GM12874 (cell line): ENCODE measurements at regions not wholly inside any gene's neighbourhood (a gene's known extent, or its start where the extent isn't known, plus 50 kb on each side); places are given as distances from the start of the nearest gene placed in this dataset.

Experiments
- TF ChIP-seq, protein P1 (sequence below): IDR thresholded peaks from 2 replicates; pipeline ENCODE4 v1.5.1; 2011; ENCODE audit warnings: low read depth, mild to moderate bottlenecking, control low read depth, low read length, moderate library complexity; ENCODE audit not compliant: insufficient read depth

DNA sequence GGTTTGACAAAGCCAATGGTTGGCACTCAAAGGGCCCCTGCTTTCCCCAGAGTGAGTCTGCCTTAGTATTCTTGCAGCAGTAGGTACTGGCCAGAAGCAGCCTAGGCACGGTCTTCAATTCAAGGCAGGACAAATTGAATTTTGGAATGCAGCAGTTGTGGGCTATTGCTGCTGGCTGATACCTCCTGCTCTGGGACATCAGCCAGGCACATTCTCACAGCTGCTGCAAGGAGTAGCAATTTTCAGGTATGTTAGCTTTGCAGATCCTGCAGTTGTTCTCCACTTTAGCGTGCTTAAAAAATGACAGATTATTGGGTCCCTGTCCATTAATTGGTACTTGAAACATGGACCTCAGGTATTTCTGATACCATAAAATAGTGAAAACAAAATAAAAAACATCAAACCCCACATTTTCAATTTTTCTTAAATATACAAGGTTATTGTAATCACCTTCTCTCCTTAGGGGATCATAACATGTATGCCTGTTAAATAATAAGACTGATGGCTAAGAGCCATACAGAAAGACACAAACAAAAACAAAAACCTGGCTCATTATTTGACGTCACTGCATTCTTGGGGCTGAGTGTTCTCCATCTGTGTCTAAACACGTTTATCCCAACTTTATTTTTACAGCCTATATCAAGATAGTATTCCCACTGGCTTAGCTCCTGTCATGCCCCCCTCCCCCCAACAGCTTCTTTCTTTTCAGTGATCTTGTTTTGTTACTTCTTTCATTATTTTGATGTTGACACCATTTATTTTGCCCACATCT is 85.1 kb upstream of the CARD18 start:
- TF ChIP-seq, protein P1, sequence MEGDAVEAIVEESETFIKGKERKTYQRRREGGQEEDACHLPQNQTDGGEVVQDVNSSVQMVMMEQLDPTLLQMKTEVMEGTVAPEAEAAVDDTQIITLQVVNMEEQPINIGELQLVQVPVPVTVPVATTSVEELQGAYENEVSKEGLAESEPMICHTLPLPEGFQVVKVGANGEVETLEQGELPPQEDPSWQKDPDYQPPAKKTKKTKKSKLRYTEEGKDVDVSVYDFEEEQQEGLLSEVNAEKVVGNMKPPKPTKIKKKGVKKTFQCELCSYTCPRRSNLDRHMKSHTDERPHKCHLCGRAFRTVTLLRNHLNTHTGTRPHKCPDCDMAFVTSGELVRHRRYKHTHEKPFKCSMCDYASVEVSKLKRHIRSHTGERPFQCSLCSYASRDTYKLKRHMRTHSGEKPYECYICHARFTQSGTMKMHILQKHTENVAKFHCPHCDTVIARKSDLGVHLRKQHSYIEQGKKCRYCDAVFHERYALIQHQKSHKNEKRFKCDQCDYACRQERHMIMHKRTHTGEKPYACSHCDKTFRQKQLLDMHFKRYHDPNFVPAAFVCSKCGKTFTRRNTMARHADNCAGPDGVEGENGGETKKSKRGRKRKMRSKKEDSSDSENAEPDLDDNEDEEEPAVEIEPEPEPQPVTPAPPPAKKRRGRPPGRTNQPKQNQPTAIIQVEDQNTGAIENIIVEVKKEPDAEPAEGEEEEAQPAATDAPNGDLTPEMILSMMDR = no peak

DNA sequence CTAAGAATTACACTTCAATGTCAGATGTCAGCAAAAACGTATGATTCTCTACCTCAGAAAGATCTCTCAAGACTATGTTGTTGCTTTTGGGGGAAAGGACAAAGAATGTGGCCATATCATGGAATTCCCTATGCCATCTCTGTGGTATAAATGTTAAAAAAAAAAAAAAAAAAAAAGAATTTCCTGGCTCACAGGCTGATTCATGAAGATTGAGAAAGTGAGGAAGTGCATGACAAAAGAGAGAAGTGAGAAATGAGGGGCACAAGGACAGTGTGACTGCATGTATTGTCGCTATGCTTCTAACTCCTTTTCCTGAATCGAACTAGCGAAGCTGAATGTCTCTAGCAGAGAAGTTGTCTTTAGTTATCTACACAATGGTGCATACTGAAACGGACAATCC is 80.6 kb upstream of the CARD18 start:
- TF ChIP-seq, protein P1 = no peak

DNA sequence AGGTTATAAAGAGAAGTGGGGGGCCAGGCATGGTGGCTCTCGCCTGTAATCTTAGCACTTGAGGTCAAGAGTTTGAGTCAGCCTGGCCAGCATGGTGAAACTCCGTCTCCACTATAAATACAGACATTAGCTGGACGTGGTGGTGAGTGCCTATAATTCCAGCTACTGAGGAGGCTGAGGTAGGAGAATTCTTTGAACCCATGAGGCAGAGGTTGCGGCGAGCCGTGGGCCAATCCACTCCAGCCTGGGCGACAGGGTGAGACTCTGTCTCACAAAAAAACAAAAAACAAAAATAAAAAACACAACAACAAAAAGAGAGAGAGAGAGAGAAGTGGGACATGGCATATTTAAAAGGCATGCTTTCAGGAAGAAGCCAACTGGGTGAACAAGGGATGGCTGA is 80.1 kb upstream of the CARD18 start:
- TF ChIP-seq, protein P1 = no peak

DNA sequence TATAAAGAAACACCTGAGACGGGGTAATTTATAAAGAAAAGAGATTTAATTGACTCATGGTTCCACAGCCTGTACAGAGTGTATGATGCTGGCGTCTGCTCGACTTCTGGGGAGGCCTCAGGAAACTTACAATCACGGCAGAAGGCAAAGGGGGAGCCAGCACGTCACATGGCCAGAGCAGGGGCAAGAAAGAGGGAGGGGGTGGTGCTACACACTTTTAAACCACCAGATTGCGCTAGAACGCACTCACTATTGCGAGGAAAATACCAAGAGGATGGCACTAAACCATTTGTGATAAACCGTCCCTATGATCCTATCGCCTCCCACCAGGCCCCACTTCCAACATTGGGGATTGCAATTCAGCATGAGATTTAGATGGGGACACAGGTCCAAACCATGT is 79.7 kb upstream of the CARD18 start:
- TF ChIP-seq, protein P1 = no peak

DNA sequence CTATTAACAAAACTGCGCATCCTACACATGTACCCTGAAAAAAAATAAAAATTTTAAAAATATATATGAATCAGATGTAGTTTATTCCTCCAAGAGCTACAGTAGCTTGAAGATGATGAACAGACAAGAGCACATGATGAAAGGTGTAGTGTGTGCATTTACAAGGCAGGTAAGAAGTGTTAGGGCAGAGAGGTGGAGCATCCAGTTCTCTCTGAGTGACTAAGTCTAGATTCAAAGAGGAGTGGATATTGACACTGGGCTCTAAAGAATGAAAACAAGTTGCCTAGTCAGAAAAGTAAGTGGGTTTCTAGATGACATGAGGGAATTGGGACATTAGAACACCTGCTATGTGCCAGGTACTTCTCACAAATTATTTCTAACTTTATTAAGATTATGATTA is 76.0 kb upstream of the CARD18 start:
- TF ChIP-seq, protein P1 = no peak

DNA sequence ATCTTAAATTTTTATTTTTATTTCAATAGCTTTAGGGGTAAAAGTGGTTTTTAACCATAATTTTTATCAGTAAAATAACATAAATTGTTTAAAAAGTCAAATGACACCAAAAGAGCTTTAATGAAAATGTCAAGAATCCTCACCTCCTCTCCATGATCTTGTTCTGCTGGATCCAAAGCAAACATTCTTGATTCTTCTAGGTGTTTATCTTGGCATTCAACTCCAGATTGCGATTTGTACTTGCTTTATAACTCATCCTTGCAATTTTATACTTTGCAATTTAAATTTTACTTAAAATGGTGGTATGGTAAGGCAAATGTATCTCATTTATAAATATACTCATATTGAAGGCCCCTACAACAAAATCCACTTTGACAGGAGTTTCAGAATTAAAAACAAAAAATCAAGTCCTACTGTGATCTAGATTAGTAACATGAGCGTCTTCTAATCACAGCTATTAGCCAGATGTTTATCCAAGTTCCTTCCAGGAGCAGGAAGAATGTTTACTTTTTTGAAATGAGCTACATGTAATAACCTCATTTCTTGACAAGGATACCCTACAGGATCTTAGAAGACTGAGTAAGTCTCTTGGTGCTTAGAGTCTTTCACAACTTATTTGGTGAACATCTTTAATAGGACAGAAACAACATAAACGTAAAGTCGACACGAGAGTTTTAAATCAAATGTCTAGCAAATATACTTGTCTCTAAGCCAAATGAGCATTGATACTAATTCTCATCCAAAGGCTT is 72.4 kb upstream of the CARD18 start:
- TF ChIP-seq, protein P1 = no peak

DNA sequence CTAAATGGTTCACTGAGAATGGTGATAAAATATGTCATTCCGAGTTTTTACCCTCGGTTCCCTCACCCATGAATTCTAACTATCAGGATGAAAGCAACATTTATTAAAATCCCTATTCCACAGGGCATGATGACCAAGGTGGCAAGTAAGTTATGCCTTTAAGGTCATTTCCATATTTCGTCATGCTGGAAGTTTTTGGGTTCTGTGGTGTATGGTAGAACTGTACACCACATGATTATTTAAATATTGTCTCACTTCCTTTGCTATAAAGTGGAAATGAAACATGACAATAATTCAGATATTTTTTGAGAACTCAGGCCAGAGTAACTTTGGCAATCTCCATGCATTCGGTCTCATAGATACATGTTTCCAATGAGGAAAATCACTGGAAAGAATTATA is 68.5 kb upstream of the CARD18 start:
- TF ChIP-seq, protein P1 = no peak
